ENCODE measurements at regions not wholly inside any gene's neighbourhood (a gene's known extent, or its start where the extent isn't known, plus 50 kb on each side); places are given as distances from the start of the nearest gene placed in this dataset.
"Not testable (repeated sequence)": the region's sequence is repeated elsewhere in the genome, so short reads cannot be mapped to it uniquely, and the experiment has no call there.

GRCh38 chr9:1532171-1532570, 482.0 kb downstream of the DMRT2 start:
- no peak for DNase-seq (ENCODE audit: low read depth in 4 of 4, low spot score in 2 of 4)

GRCh38 chr9:1535051-1535450, 480.1 kb upstream of the SMARCA2 start:
- no peak for DNase-seq (ENCODE audit: low read depth in 4 of 4, low spot score in 2 of 4)

- DNase-seq (ENCODE audit: low read depth in 4 of 4, low spot score in 2 of 4), result no peak
Observed at GRCh38 chr9:1535599-1535998, 479.5 kb upstream of the SMARCA2 start.

GRCh38 chr9:1536522-1537170, 478.5 kb upstream of the SMARCA2 start:
- no peak for DNase-seq (ENCODE audit: low read depth in 4 of 4, low spot score in 2 of 4)

- no peak for DNase-seq (ENCODE audit: low read depth in 4 of 4, low spot score in 2 of 4)
Observed at GRCh38 chr9:1538301-1538700, 476.8 kb upstream of the SMARCA2 start.

GRCh38 chr9:1539216-1539615, 475.9 kb upstream of the SMARCA2 start:
- DNase-seq (ENCODE audit: low read depth in 4 of 4, low spot score in 2 of 4), result no peak

GRCh38 chr9:1550636-1551035, 464.5 kb upstream of the SMARCA2 start:
- DNase-seq (ENCODE audit: low read depth in 4 of 4, low spot score in 2 of 4), result no peak

- no peak for DNase-seq (ENCODE audit: low read depth in 4 of 4, low spot score in 2 of 4)
Observed at GRCh38 chr9:1554081-1555035, 460.8 kb upstream of the SMARCA2 start.

- DNase-seq (ENCODE audit: low read depth in 4 of 4, low spot score in 2 of 4), result not testable (repeated sequence)
Observed at GRCh38 chr9:1558666-1559065, 456.5 kb upstream of the SMARCA2 start.

- DNase-seq (ENCODE audit: low read depth in 4 of 4, low spot score in 2 of 4), result no peak
Observed at GRCh38 chr9:1575939-1576338, 439.2 kb upstream of the SMARCA2 start.

- no peak for DNase-seq (ENCODE audit: low read depth in 4 of 4, low spot score in 2 of 4)
Observed at GRCh38 chr9:1580215-1580614, 434.9 kb upstream of the SMARCA2 start.

GRCh38 chr9:1581926-1582325, 433.2 kb upstream of the SMARCA2 start:
- no peak for DNase-seq (ENCODE audit: low read depth in 4 of 4, low spot score in 2 of 4)

- no peak for DNase-seq (ENCODE audit: low read depth in 4 of 4, low spot score in 2 of 4)
Observed at GRCh38 chr9:1591310-1591709, 423.8 kb upstream of the SMARCA2 start.

GRCh38 chr9:1598270-1598669, 416.9 kb upstream of the SMARCA2 start:
- no peak for DNase-seq (ENCODE audit: low read depth in 4 of 4, low spot score in 2 of 4)

- DNase-seq (ENCODE audit: low read depth in 4 of 4, low spot score in 2 of 4), result no peak
Observed at GRCh38 chr9:1599961-1600360, 415.2 kb upstream of the SMARCA2 start.

- DNase-seq (ENCODE audit: low read depth in 4 of 4, low spot score in 2 of 4), result peak in 1 of 4 donors; percentile 9
Observed at GRCh38 chr9:1604942-1605560, 410.1 kb upstream of the SMARCA2 start.

GRCh38 chr9:1606253-1606652, 408.9 kb upstream of the SMARCA2 start:
- DNase-seq (ENCODE audit: low read depth in 4 of 4, low spot score in 2 of 4), result peak in 1 of 4 donors; percentile 12

GRCh38 chr9:1612886-1613285, 402.3 kb upstream of the SMARCA2 start:
- DNase-seq (ENCODE audit: low read depth in 4 of 4, low spot score in 2 of 4), result no peak

GRCh38 chr9:1617419-1617818, 397.7 kb upstream of the SMARCA2 start:
- no peak for DNase-seq (ENCODE audit: low read depth in 4 of 4, low spot score in 2 of 4)

GRCh38 chr9:1619915-1620710, 395.0 kb upstream of the SMARCA2 start:
- peak in 1 of 4 donors; percentile 15 for DNase-seq (ENCODE audit: low read depth in 4 of 4, low spot score in 2 of 4)

GRCh38 chr9:1637401-1637800, 377.7 kb upstream of the SMARCA2 start:
- DNase-seq (ENCODE audit: low read depth in 4 of 4, low spot score in 2 of 4), result no peak
